GM12892 (cell line): ENCODE measurements at regions not wholly inside any gene's neighbourhood (a gene's known extent, or its start where the extent isn't known, plus 50 kb on each side); places are given as distances from the start of the nearest gene placed in this dataset.

Source experiments
- POLR2AphosphoS5 ChIP-seq: IDR thresholded peaks from 2 replicates; pipeline ENCODE4 v1.6.1; 2011; ENCODE audit warnings: low read depth, low read length, control low read depth
- TAF1 ChIP-seq: IDR thresholded peaks from 2 replicates; pipeline ENCODE4 v1.6.1; 2011; ENCODE audit warnings: low read depth, mild to moderate bottlenecking, control low read depth, low read length, borderline replicate concordance

- TF ChIP-seq POLR2AphosphoS5 (no peak), TAF1 (no peak)
Measured at GRCh38 chr11:130816546-130817329, 99.5 kb downstream of the SNX19 start.
